GM21528 (cell line): ENCODE measurements at regions not wholly inside any gene's neighbourhood (a gene's known extent, or its start where the extent isn't known, plus 50 kb on each side); places are given as distances from the start of the nearest gene placed in this dataset.

Experiments
- ATAC-seq: cut with Tn5 transposase; IDR thresholded peaks from one replicate; pipeline ENCODE4 v1.9.1; 2021; ENCODE audit warnings: mild to moderate bottlenecking, moderate library complexity; ENCODE audit not compliant: unreplicated experiment, low FRiP score

DNA sequence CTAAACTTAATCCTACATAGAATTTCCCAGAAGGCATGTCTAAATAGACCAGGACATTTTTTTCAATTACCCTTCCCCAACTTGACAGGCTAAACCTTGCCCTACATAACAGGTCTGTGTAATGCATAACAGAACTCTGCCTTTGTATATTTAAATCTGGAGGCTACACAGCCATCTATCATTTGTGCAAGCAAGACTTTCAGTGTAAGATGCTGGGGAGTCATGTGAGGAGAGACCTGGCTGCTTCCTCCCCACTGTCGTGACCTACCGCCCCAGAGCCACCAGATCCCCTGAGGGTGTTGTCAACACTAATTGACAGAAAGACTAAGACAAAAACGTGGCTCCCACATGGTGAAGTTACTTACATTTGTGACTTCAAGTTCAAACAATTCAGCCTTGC lies 342.2 kb downstream of the PPARGC1A start:
- ATAC-seq: no peak

DNA sequence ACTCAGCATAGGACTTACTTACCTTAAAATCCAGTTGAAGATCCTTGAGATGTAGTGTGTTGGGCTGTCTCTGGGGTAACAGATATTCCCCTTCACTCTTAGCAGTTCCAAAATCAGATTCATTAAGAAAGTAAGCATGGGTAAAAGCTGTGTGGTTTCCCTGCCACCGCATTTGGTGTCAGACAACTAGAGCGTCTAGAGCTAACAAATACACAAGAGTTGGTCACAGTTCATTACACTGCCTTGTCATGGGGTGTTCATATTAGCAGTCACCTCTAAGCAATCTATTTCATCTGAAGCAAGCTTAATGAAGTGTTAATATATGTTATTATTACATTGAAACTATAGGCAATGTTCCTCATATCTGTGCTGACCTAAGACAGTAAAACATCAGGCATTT lies 342.8 kb downstream of the PPARGC1A start:
- ATAC-seq: no peak

DNA sequence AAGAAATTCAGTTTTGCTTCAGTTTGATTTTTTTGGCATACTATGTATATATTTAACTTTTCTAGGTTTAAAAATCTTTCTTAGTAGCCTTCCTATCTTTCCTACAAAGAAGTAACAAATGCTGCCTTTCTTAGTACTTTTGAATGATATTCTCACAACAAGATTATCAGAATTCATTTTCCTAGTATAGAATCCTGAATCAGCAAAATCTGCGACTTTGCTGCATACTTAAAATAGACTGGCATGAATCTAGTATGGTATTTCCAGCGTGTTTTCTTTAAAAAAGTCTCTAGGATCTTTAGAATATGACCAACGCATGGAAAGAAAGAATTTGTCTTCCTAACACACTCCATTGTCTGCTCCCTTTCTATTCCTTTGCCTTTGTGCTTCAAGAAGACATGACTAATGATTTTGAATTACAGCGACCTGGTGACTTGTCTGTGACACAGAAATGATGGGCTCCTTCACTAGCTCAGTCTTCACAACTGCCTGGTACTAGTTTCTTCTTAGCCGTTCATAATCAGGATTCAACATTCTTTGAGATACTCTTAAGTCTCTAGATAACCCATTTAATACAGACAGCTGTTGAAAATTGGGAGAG lies 349.8 kb downstream of the PPARGC1A start:
- ATAC-seq: no peak

DNA sequence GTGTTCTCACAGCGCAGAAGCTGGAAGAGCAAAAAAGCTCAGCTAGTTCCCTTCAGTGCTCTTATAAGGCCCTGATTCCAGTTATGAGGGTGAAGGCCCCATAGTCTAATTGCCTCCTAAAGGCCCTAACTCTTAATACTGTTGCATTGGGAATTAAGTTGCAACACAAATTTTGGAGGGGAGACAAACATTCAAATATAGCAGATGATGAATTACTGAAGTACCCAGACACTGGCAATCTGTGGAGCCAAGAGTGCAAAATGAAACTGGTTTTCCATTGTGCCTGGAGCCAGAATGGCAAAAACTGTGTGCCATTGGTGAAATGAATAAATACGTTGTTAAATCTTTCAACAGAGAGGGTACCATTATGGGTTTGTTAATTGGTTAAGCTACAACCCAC lies 356.0 kb downstream of the PPARGC1A start:
- ATAC-seq: no peak

GRCh38 chr4:23516716-23517115 lies 373.1 kb downstream of the PPARGC1A start:
- no peak for ATAC-seq

DNA sequence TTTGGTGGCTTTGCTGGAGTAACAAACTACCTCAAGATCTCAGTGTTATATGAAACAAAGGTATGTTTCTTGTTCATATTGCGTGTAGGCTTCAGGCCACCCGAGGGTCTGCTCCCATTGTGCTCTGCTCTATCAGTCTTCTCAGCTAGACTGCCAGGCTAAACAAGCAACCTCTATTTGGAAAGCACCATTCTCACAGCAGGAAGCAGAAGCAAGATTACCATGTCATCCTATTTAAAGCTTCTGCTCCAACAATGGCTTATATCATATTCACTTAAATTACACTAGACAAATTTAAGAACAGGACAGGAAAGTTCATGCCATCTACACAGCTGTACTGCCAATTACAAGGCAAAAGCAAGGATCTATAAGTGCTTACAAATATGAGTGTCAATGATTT lies 385.8 kb downstream of the PPARGC1A start:
- ATAC-seq: no peak

DNA sequence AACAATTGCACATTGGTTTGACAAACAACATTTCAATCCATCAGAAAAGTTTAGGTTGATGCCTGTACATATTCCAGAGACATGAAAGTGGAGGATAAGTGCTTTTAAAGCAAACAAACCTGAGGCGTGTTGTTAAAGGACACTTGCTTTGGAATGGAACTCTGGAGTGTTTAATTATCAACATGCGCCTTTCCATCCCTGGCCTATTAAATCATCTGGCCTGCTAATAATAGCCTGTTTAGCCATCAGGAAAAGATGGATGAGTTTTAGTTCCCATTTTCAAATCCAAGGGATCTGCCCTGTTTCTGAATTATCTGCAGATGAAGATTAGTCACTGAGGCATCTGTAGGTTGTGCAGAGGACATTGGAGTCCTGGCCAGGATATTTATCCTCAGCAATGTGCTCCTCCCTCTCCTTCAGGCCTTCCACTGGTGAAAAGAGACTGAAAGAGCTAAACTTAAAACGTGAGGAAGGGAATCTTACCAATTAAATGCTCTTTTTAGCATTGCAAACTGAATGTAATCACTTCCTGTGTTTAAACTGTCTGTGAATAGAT lies 388.9 kb downstream of the PPARGC1A start:
- ATAC-seq: no peak

DNA sequence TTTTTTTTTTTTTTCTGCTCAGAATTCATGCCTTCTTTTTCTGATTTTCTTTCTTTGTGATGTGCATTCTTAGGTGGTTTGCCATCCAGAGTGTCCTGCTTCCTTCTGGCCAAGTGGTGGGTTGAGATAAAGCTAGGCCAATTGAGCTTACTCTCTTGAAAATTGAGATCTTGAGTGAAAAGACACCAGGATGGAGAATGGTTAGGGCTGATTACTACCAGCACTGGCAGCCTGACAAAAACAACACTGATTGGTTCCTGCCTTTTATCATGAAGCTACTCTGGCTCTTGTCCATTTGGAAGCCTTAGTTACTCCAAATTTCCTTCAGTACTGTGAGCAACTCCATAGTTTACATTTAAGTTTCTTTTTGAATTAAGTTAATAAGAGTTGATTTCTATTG lies 404.0 kb downstream of the PPARGC1A start:
- ATAC-seq: no peak

DNA sequence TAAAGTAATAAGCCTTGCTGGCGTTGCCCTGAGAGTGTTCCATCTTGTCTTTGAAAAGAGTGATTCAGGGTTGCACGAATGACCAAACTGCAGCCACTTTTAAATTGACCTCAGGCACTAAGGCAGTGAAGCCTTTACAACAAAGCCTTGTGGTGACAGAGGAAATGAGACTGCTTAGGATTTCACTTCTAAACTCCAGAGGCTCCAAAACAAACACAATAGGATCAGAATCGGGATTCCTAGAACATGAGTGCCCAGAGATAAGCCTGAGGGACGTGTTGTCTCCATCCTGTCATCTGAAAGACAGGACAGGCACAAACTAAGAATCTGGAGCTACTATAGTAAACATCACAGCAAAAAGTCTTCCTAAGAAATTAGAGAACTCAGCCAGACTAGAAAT lies 405.2 kb downstream of the PPARGC1A start:
- no peak for ATAC-seq

- ATAC-seq: no peak
Measured at GRCh38 chr4:23483320-23483960, 406.4 kb downstream of the PPARGC1A start.

- ATAC-seq: no peak
Measured at GRCh38 chr4:23481566-23481965, 408.3 kb downstream of the PPARGC1A start.

GRCh38 chr4:23477905-23478304 lies 411.9 kb downstream of the PPARGC1A start:
- ATAC-seq: no peak

GRCh38 chr4:23476515-23477090 lies 413.2 kb downstream of the PPARGC1A start:
- no peak for ATAC-seq

- no peak for ATAC-seq
Measured at GRCh38 chr4:23463071-23463470, 426.8 kb downstream of the PPARGC1A start.

- ATAC-seq: no peak
Measured at GRCh38 chr4:23458054-23458453, 431.8 kb downstream of the PPARGC1A start.

GRCh38 chr4:23456864-23457263 lies 433.0 kb downstream of the PPARGC1A start:
- ATAC-seq: no peak

GRCh38 chr4:23455456-23456158 lies 434.2 kb downstream of the PPARGC1A start:
- ATAC-seq: no peak

GRCh38 chr4:23441530-23442069 lies 448.2 kb downstream of the PPARGC1A start:
- no peak for ATAC-seq

GRCh38 chr4:23438764-23439163 lies 451.1 kb downstream of the PPARGC1A start:
- no peak for ATAC-seq

- no peak for ATAC-seq
Measured at GRCh38 chr4:23429497-23429896, 460.4 kb downstream of the PPARGC1A start.

- no peak for ATAC-seq
Measured at GRCh38 chr4:23425570-23425969, 464.3 kb downstream of the PPARGC1A start.
